Activated CD8-positive, alpha-beta T cell treated with anti-CD3 and anti-CD28 coated beads for 36 hours (primary cell): ENCODE measurements at regions not wholly inside any gene's neighbourhood (a gene's known extent, or its start where the extent isn't known, plus 50 kb on each side); places are given as distances from the start of the nearest gene placed in this dataset.

ENCODE experiments used
- ATAC-seq: fragments of 200-7000 bp; cut with Tn5 transposase; one replicate; pipeline ENCODE4 v1.10.0; 2021; ENCODE audit warnings: mild to moderate bottlenecking, moderate library complexity
- CTCF ChIA-PET: fragments of 350-600 bp; sonication (Branson Sonifier 250); formaldehyde crosslinking; loops from one replicate; lab custom pipeline; 2021; ENCODE audit warnings: antibody characterized with exemption; lab: Charles Lee
- POLR2A ChIA-PET: fragments of 350-600 bp; sonication (Branson Sonifier 250); formaldehyde crosslinking; loops from one replicate; lab custom pipeline; 2021; ENCODE audit warnings: antibody characterized with exemption; lab: Charles Lee
- DNase-seq: peaks from one replicate; pipeline ENCODE4 v3.0.0-alpha.2; 2020
- H3K27ac Mint-ChIP-seq: one replicate; pipeline ENCODE4 v1.8.0; 2021; ENCODE audit warnings: mild to moderate bottlenecking, mixed read lengths
- H3K27me3 Mint-ChIP-seq: one replicate; pipeline ENCODE4 v1.8.0; 2021; ENCODE audit warnings: mixed read lengths
- H3K36me3 Mint-ChIP-seq: one replicate; pipeline ENCODE4 v1.8.0; 2021; ENCODE audit warnings: low read depth, mixed read lengths
- H3K4me1 Mint-ChIP-seq: one replicate; pipeline ENCODE4 v1.8.0; 2021; ENCODE audit warnings: low read depth, mixed read lengths
- H3K4me3 Mint-ChIP-seq: one replicate; pipeline ENCODE4 v1.8.0; 2021; ENCODE audit warnings: mild to moderate bottlenecking, moderate library complexity, mixed read lengths
- H3K9me3 Mint-ChIP-seq: one replicate; pipeline ENCODE4 v1.8.0; 2021; ENCODE audit warnings: mixed read lengths
- intact Hi-C: fragments of 100-400 bp; cut with micrococcal nuclease; formaldehyde crosslinking; loops from one replicate; pipeline ENCODE4 v1.10.0; 2022
- TF ChIP-seq, protein P1 (sequence below): fragments of 200-600 bp; IDR thresholded peaks from one replicate; pipeline ENCODE4 v1.8.0; 2022; ENCODE audit warnings: antibody characterized with exemption, mild to moderate bottlenecking

DNA sequence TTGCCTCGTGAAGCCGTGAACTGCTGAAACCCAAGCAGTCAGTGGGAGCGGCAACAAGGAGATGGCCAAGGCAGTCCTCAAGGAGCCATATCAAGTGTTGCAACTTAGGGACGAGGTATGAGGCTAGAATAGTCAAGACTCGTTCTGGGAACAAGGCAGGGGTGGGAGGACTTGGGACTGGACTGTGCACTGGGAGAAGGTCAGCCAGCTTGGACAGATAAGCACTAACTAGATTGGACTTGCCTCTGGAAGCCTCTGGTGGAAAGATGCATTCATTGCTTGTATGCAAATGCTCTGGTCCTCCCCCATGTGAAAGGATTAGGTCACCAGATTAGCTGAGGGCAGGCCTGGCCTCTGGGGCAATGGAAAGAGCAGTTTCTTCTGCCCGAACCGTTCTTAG lies 123.3 kb upstream of the CTNNB1 start:
- DNase-seq (no peak), ATAC-seq (no peak)
- no peak overlapping the region for H3K27ac Mint-ChIP-seq
- no peaks in the 10 kb centered on the region for H3K36me3 Mint-ChIP-seq
- CTCF ChIA-PET, result no interaction called here
- H3K4me1 Mint-ChIP-seq, result no peaks in the 10 kb centered on the region
- H3K9me3 Mint-ChIP-seq, result no peaks in the 10 kb centered on the region
- no peak overlapping the region for H3K4me3 Mint-ChIP-seq
- TF ChIP-seq, protein P1, sequence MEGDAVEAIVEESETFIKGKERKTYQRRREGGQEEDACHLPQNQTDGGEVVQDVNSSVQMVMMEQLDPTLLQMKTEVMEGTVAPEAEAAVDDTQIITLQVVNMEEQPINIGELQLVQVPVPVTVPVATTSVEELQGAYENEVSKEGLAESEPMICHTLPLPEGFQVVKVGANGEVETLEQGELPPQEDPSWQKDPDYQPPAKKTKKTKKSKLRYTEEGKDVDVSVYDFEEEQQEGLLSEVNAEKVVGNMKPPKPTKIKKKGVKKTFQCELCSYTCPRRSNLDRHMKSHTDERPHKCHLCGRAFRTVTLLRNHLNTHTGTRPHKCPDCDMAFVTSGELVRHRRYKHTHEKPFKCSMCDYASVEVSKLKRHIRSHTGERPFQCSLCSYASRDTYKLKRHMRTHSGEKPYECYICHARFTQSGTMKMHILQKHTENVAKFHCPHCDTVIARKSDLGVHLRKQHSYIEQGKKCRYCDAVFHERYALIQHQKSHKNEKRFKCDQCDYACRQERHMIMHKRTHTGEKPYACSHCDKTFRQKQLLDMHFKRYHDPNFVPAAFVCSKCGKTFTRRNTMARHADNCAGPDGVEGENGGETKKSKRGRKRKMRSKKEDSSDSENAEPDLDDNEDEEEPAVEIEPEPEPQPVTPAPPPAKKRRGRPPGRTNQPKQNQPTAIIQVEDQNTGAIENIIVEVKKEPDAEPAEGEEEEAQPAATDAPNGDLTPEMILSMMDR, result no peak
- POLR2A ChIA-PET, result no interaction called here
- H3K27me3 Mint-ChIP-seq, result no peaks in the 10 kb centered on the region
- intact Hi-C loops, result no loop called here

DNA sequence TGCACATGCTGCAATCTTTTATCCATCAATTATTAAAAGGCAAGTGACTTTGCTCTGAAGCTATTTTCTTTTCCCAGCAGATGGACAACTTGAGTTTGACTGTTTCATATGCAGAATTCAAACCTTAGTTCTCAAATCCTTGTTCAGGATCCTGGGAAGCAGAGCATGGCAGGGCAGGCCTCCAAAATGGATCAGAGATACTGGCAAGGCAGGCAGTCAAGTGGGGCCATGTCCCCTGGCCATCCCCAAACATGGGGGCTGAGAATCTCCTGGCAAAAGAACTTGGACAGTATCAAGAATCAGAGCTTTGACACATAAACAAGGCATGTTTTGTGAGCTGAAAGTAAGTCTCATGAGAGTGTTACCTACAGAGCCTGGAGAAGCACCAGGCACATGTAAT lies 122.9 kb upstream of the CTNNB1 start:
- no peaks in the 10 kb centered on the region for H3K9me3 Mint-ChIP-seq
- no peak overlapping the region for H3K27ac Mint-ChIP-seq
- no peaks in the 10 kb centered on the region for H3K27me3 Mint-ChIP-seq
- ChIA-PET CTCF (no interaction called here), POLR2A (no interaction called here)
- H3K36me3 Mint-ChIP-seq, result no peaks in the 10 kb centered on the region
- no peaks in the 10 kb centered on the region for H3K4me1 Mint-ChIP-seq
- no peak overlapping the region for H3K4me3 Mint-ChIP-seq
- intact Hi-C loops, result no loop called here
- ATAC-seq, result no peak
- TF ChIP-seq, protein P1, result no peak
- no peak for DNase-seq

DNA sequence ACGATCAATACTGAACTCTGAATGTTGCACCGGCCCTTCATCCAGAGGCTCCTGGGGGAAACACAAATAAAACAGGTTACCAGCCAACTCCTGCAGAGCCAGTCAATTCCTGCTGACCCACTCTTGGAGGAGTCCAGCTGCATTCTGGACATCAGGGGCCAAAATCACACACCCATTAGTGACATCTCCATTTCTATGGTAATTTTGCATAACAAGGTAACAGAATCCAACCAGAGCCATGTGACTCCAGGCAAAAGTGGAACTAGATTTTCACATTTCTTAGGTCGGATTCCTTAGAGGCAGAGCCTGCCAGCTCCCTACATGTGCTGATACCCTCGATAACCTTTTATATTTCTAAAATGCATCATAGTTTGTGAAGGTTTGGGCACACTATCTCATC lies 119.2 kb upstream of the CTNNB1 start:
- Mint-ChIP-seq H3K27me3 (no peaks in the 10 kb centered on the region), H3K27ac (no peak overlapping the region), H3K4me3 (no peak overlapping the region), H3K36me3 (no peaks in the 10 kb centered on the region), H3K4me1 (no peaks in the 10 kb centered on the region), H3K9me3 (no peaks in the 10 kb centered on the region)
- TF ChIP-seq, protein P1, result no peak
- ChIA-PET CTCF (no interaction called here), POLR2A (no interaction called here)
- ATAC-seq, result no peak
- DNase-seq, result no peak
- intact Hi-C loops, result no loop called here

DNA sequence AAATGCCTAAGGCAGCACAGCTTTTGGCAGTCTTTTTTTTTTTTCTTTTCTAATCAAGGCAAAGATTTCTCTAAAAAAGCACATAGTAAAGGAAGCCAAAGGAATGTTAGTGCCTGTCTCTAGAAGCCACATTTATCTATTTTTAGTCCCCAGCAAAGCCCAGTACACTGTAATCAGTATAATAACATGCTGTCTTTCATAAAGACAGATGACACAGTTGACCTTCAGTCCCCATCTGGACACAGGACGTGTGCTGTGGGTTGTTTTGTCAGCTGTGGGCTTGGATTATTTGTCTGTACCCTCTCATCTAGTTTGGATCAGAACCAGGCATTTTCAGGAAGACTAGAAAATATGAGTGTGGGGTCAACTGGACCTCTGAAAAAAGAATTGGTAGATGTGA lies 110.4 kb upstream of the CTNNB1 start:
- DNase-seq (no peak), ATAC-seq (no peak)
- no peaks in the 10 kb centered on the region for H3K27me3 Mint-ChIP-seq
- CTCF ChIA-PET, result no interaction called here
- TF ChIP-seq, protein P1, result no peak
- POLR2A ChIA-PET, result no interaction called here
- intact Hi-C loops, result no loop called here
- no peaks in the 10 kb centered on the region for H3K36me3 Mint-ChIP-seq
- no peak overlapping the region for H3K27ac Mint-ChIP-seq
- no peaks in the 10 kb centered on the region for H3K9me3 Mint-ChIP-seq
- no peaks in the 10 kb centered on the region for H3K4me1 Mint-ChIP-seq
- no peak overlapping the region for H3K4me3 Mint-ChIP-seq

DNA sequence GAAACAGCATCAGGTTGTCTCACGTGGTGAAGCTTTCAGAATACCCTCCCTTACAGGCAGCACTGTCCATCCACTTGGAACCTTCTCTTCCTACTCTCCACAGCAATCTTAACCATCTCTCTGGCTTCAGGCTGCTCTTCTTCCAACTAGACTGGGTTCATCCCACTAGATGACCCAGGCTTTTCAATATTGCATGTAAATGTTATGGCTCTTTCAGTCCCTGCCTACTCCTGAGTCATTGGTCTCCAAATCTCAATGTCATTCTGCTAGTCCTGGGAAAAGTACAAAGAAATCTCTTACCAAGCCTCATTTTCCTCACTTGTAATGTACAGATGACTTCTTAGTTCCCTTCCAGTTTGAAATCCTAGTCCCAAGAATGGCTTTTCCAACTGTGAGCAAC lies 109.7 kb upstream of the CTNNB1 start:
- no peaks in the 10 kb centered on the region for H3K27me3 Mint-ChIP-seq
- no peaks in the 10 kb centered on the region for H3K36me3 Mint-ChIP-seq
- H3K27ac Mint-ChIP-seq, result no peak overlapping the region
- TF ChIP-seq, protein P1, result no peak
- intact Hi-C loops, result no loop called here
- no peak for DNase-seq
- CTCF ChIA-PET, result no interaction called here
- POLR2A ChIA-PET, result no interaction called here
- no peak overlapping the region for H3K4me3 Mint-ChIP-seq
- no peaks in the 10 kb centered on the region for H3K4me1 Mint-ChIP-seq
- no peak for ATAC-seq
- no peaks in the 10 kb centered on the region for H3K9me3 Mint-ChIP-seq
